ENCODE measurements at regions not wholly inside any gene's neighbourhood (a gene's known extent, or its start where the extent isn't known, plus 50 kb on each side); places are given as distances from the start of the nearest gene placed in this dataset.

DNA sequence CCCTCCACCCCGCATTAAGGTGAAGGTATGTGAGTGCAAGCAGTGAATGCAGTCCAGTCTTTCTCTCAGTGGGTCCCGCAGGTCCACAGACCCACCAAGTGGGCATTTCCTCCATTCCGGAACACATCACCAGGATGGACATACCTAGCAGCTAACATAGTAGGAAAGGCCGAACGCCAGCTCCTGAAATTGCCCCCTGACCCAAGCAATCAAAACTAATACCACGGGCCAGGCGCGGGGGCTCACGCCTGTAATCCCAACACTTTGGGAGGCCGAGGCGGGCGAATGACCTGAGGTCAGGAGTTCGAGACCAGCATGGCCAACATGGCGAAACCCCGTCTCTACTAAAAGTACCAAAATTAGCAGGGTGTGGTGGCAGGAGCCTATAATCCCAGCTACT lies 71.7 kb upstream of the VSTM2B start:
- ATAC-seq: no peak
- Mint-ChIP-seq H3K27ac (no peak overlapping the region), H3K9me3 (peaks cover 26% of the 10 kb centered on the region), H3K4me3 (no peak overlapping the region), H3K4me1 (no peaks in the 10 kb centered on the region), H3K27me3 (no peaks in the 10 kb centered on the region), H3K36me3 (no peaks in the 10 kb centered on the region)

GRCh38 chr19:29457413-29457812 lies 68.4 kb upstream of the VSTM2B start:
- Mint-ChIP-seq H3K4me3 (no peak overlapping the region), H3K27ac (no peak overlapping the region), H3K4me1 (no peaks in the 10 kb centered on the region), H3K36me3 (no peaks in the 10 kb centered on the region), H3K9me3 (peaks cover 23% of the 10 kb centered on the region), H3K27me3 (no peaks in the 10 kb centered on the region)
- no peak for ATAC-seq

DNA sequence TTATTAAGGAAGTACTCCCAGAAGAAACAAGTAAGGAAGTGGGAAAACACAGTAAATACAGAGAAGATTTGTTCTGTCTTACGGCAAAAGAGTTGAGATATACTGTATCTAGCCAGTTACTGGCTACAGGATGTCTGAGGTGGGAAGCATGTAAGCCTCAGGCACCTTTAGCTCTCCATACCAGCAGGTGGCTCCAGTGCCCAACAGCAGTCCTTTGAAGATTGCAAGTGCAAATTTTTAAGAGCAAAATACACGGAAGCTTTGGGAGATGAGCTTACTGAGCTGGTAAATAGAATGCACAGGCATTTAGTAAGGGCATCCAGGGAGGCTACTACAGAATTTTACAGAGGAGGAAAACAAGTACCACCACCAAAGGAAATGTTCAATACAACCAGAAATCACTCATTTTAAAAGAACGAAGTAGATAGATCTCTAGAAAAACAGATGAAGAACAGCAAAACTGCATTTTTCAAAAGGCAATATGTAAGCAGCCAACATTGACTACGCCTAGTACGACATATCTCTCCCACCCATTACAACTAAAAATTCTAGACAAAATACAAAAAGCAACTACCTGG lies 57.9 kb upstream of the VSTM2B start:
- no peak for ATAC-seq
- Mint-ChIP-seq H3K4me1 (no peaks in the 10 kb centered on the region), H3K27me3 (no peaks in the 10 kb centered on the region), H3K9me3 (peaks cover 12% of the 10 kb centered on the region), H3K4me3 (no peak overlapping the region), H3K27ac (no peak overlapping the region), H3K36me3 (no peaks in the 10 kb centered on the region)

DNA sequence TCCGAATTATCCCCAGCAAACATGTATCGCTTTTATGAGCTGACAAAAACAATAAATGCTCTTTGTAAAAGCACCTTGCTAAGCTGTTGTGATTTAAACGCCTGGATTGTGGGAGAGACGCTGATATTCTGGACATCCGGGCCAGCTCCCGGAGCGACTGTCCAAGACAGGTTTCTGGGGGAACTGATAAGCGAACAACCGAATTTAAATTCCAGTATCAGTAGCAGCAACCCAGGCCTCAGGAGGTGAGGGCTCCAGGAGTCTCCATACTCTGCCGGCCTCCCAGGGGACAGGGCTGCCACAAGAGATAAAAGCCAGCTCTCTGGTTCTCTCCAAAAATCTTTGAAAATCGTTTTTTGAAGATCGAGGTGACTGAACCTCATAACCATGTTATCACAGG lies 50.3 kb upstream of the VSTM2B start:
- H3K27me3 Mint-ChIP-seq: no peaks in the 10 kb centered on the region
- no peak overlapping the region for H3K4me3 Mint-ChIP-seq
- H3K9me3 Mint-ChIP-seq: peaks cover 11% of the 10 kb centered on the region
- no peak overlapping the region for H3K27ac Mint-ChIP-seq
- no peaks in the 10 kb centered on the region for H3K4me1 Mint-ChIP-seq
- ATAC-seq: no peak
- H3K36me3 Mint-ChIP-seq: no peaks in the 10 kb centered on the region

Measured in stimulated activated memory B cell treated with anti-CD40 and anti-IgM and Interleukin-4, amounts not matched to agents 10 μg/mL and 1 μg/mL and 100 μg/mL, for 72 hours (primary cell).